Activated CD8-positive, alpha-beta memory T cell treated with anti-CD3 and anti-CD28 coated beads, Interleukin-2, amount 10 ng/mL, durations not matched to agents 7 days and 5 days (primary cell): ENCODE measurements at regions not wholly inside any gene's neighbourhood (a gene's known extent, or its start where the extent isn't known, plus 50 kb on each side); places are given as distances from the start of the nearest gene placed in this dataset.

ENCODE experiments used
- ATAC-seq: fragments of 150-1000 bp; cut with Tn5 transposase; one replicate; pipeline ENCODE4 v1.10.0; 2021; ENCODE audit warnings: moderate library complexity
- CTCF ChIA-PET: fragments of 350-600 bp; sonication (Branson Sonifier 250); formaldehyde crosslinking; loops from one replicate; lab custom pipeline; 2021; ENCODE audit warnings: antibody characterized with exemption; lab: Charles Lee
- DNase-seq: peaks from one replicate; pipeline ENCODE4 v3.0.0-alpha.2; 2020
- H3K27ac Mint-ChIP-seq: one replicate; pipeline ENCODE4 v1.8.0; 2021; ENCODE audit warnings: mild to moderate bottlenecking, mixed read lengths
- H3K27me3 Mint-ChIP-seq: one replicate; pipeline ENCODE4 v1.8.0; 2021; ENCODE audit warnings: mixed read lengths
- H3K36me3 Mint-ChIP-seq: one replicate; pipeline ENCODE4 v1.8.0; 2021; ENCODE audit warnings: mild to moderate bottlenecking, mixed read lengths
- H3K4me1 Mint-ChIP-seq: one replicate; pipeline ENCODE4 v1.8.0; 2021; ENCODE audit warnings: mixed read lengths
- H3K4me3 Mint-ChIP-seq: one replicate; pipeline ENCODE4 v1.8.0; 2021; ENCODE audit warnings: mild to moderate bottlenecking, moderate library complexity, mixed read lengths
- H3K9me3 Mint-ChIP-seq: one replicate; pipeline ENCODE4 v1.8.0; 2022; ENCODE audit warnings: low read depth, mixed read lengths

GRCh38 chr21:35925497-35925896 lies 134.8 kb downstream of the SETD4 start:
- no peaks in the 10 kb centered on the region for H3K9me3 Mint-ChIP-seq
- H3K27me3 Mint-ChIP-seq, result peaks cover 9% of the 10 kb centered on the region
- CTCF ChIA-PET, result interaction anchor here (0.9 kb wide), 1 partner anchor 10 kb away, joined by 3 read pairs; no protein-coding TSS in a partner anchor
- no peak overlapping the region for H3K4me3 Mint-ChIP-seq
- ATAC-seq, result peak; percentile 16
- H3K4me1 Mint-ChIP-seq, result no peaks in the 10 kb centered on the region
- H3K36me3 Mint-ChIP-seq, result no peaks in the 10 kb centered on the region
- H3K27ac Mint-ChIP-seq, result no peak overlapping the region
- no peak for DNase-seq

GRCh38 chr21:35924714-35925301 lies 135.5 kb downstream of the SETD4 start:
- no peak overlapping the region for H3K4me3 Mint-ChIP-seq
- no peaks in the 10 kb centered on the region for H3K9me3 Mint-ChIP-seq
- CTCF ChIA-PET, result interaction anchor here (0.9 kb wide), 1 partner anchor 9 kb away, joined by 3 read pairs; no protein-coding TSS in a partner anchor
- no peaks in the 10 kb centered on the region for H3K36me3 Mint-ChIP-seq
- no peak overlapping the region for H3K27ac Mint-ChIP-seq
- peak; percentile 20 for ATAC-seq
- H3K4me1 Mint-ChIP-seq, result no peaks in the 10 kb centered on the region
- peaks cover 9% of the 10 kb centered on the region for H3K27me3 Mint-ChIP-seq
- no peak for DNase-seq

GRCh38 chr21:35923971-35924370 lies 136.4 kb downstream of the SETD4 start:
- Mint-ChIP-seq H3K27me3 (peaks cover 9% of the 10 kb centered on the region), H3K9me3 (no peaks in the 10 kb centered on the region), H3K36me3 (no peaks in the 10 kb centered on the region), H3K4me1 (no peaks in the 10 kb centered on the region), H3K4me3 (no peak overlapping the region), H3K27ac (no peak overlapping the region)
- CTCF ChIA-PET, result no interaction called here
- DNase-seq (no peak), ATAC-seq (no peak)

GRCh38 chr21:35922618-35923017 lies 137.7 kb downstream of the SETD4 start:
- Mint-ChIP-seq H3K27ac (no peak overlapping the region), H3K4me3 (no peak overlapping the region), H3K36me3 (no peaks in the 10 kb centered on the region), H3K9me3 (no peaks in the 10 kb centered on the region), H3K27me3 (peaks cover 17% of the 10 kb centered on the region), H3K4me1 (no peaks in the 10 kb centered on the region)
- ATAC-seq (no peak), DNase-seq (no peak)
- CTCF ChIA-PET, result no interaction called here

DNA sequence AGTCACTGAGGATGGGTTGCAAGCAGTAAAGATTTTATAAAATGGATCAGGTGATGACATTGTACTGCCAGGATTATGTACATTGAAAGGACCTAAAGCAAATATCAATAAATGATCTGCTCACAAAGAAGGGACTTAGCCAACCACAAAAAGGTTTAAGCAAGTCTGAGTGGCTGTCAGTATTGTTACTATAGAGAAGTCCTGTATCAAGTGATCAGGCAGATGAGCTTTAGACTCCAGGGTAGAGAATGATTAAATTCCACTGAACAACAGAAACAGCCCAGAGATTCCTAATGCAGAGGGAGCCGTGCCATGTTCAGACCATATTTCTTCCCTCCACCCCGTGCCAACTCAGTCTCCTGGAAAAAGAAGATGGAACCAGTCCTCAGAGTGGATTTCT lies 138.9 kb downstream of the SETD4 start:
- H3K9me3 Mint-ChIP-seq, result no peaks in the 10 kb centered on the region
- no peak overlapping the region for H3K4me3 Mint-ChIP-seq
- CTCF ChIA-PET, result no interaction called here
- no peaks in the 10 kb centered on the region for H3K4me1 Mint-ChIP-seq
- H3K27ac Mint-ChIP-seq, result no peak overlapping the region
- ATAC-seq, result no peak
- peaks cover 17% of the 10 kb centered on the region for H3K27me3 Mint-ChIP-seq
- no peaks in the 10 kb centered on the region for H3K36me3 Mint-ChIP-seq
- DNase-seq, result no peak

DNA sequence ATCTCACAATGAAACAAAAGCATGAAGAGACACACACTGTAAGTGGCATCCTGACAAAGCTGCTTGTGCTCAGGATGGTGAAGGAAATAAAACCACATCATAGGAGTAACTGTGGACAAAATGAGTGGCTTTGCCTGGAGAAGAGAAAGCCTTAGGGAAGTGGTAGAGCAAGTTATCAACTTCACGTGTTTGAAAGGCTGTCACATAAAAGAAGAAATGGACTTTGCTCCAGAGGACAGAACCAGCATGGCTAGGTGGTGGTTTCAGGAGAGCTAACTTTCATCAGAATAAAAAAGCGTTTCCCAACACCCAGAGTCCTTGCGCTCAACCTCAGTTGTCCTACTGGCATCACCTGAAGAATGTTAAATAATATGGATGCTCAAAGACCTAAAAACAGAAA lies 139.9 kb downstream of the SETD4 start:
- H3K36me3 Mint-ChIP-seq, result no peaks in the 10 kb centered on the region
- CTCF ChIA-PET, result no interaction called here

GRCh38 chr21:35915030-35915429 lies 145.3 kb downstream of the SETD4 start:
- ATAC-seq, result no peak

More for the DNA sequence above, 139.9 kb downstream of the SETD4 start:
- Mint-ChIP-seq H3K27ac (no peak overlapping the region), H3K4me1 (no peaks in the 10 kb centered on the region), H3K9me3 (peaks cover 4% of the 10 kb centered on the region), H3K27me3 (peaks cover 20% of the 10 kb centered on the region), H3K4me3 (no peak overlapping the region)
- DNase-seq, result no peak
- no peak for ATAC-seq

GRCh38 chr21:35911412-35912191 lies 148.7 kb downstream of the SETD4 start:
- no peak overlapping the region for H3K4me3 Mint-ChIP-seq
- no peaks in the 10 kb centered on the region for H3K36me3 Mint-ChIP-seq
- DNase-seq (no peak), ATAC-seq (no peak)
- CTCF ChIA-PET, result no interaction called here
- H3K9me3 Mint-ChIP-seq, result peaks cover 4% of the 10 kb centered on the region
- H3K27ac Mint-ChIP-seq, result no peak overlapping the region
- no peaks in the 10 kb centered on the region for H3K4me1 Mint-ChIP-seq
- peaks cover 25% of the 10 kb centered on the region for H3K27me3 Mint-ChIP-seq

More at GRCh38 chr21:35915030-35915429, 145.3 kb downstream of the SETD4 start:
- no peaks in the 10 kb centered on the region for H3K4me1 Mint-ChIP-seq
- peaks cover 4% of the 10 kb centered on the region for H3K9me3 Mint-ChIP-seq
- CTCF ChIA-PET, result no interaction called here
- peaks cover 32% of the 10 kb centered on the region for H3K27me3 Mint-ChIP-seq
- H3K4me3 Mint-ChIP-seq, result no peak overlapping the region
- H3K36me3 Mint-ChIP-seq, result no peaks in the 10 kb centered on the region
- DNase-seq, result no peak
- no peak overlapping the region for H3K27ac Mint-ChIP-seq

DNA sequence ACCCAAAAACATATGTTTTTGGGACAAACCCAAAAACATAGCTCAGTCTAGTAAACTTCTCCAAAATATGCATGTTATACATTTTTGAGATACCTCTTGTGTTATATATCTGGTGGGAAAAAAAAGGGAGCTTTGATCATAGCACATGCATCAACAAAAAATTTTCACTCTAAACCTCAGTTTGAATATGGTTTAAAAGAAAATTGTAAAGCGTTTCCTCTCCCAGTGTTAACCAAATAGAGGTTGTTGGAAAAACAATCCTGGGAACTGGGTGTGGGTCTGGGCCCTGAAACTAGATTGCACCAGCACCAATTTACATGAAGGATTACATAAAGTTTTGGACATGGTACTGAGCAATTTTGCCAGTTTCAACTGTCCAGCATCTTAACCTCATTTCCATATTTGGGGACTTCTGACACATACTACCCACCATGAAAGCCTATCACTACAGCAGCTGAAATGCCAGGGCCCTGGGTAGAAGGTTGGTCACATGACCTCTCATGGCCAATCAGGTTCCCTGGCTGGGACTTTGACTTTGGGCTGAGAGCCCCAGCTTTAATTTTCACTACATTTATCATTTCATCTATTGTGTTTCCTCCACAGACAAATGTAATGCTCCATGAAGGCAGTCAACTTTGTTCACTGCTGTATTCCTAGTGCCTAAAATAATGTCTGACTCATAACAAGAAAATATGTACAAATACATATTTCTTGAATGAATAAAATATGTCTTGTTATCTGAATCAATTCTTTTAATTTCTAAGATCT lies 150.7 kb downstream of the SETD4 start:
- no peaks in the 10 kb centered on the region for H3K9me3 Mint-ChIP-seq
- H3K4me1 Mint-ChIP-seq, result no peaks in the 10 kb centered on the region
- DNase-seq (no peak), ATAC-seq (no peak)
- CTCF ChIA-PET, result no interaction called here
- peaks cover 19% of the 10 kb centered on the region for H3K27me3 Mint-ChIP-seq
- H3K36me3 Mint-ChIP-seq, result no peaks in the 10 kb centered on the region
- no peak overlapping the region for H3K4me3 Mint-ChIP-seq
- no peak overlapping the region for H3K27ac Mint-ChIP-seq

DNA sequence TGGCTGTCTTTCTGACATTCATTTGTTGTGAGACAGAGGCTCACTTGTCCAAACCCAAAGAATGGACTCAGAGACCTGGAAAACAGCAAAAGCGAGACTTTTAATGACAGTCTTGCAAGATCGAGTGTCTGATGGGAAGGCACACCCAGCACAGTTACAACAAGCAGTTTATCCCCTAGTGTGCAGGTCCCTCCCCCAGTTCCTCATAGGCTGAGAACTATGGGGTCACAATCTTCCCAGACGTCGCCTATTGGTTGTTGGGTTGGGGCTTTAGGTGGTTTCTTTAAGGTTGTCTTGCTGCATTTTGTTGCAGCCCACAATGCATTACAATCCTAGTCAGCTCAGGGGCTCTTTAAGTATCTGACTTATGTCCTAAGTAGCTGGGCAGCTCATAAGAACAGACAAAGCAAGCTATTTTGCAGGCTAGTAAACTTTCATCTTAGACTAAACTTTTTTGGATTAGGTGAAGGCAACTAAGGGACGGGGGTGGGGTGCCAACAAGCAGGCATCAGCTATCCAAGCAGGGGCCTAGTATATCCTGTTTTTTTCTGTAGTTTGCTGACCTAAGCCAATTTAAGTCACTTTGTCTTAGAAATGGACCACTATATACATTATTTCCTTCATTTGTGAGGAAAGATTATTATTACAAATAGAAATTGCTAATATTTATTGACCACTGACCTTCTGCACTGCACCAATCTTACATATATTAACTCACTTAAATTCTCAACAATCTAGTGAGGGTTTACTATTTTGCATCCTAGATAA lies 151.8 kb downstream of the SETD4 start:
- Mint-ChIP-seq H3K4me1 (no peaks in the 10 kb centered on the region), H3K4me3 (no peak overlapping the region), H3K27me3 (peaks cover 20% of the 10 kb centered on the region), H3K9me3 (no peaks in the 10 kb centered on the region), H3K27ac (no peak overlapping the region), H3K36me3 (no peaks in the 10 kb centered on the region)
- DNase-seq (no peak), ATAC-seq (no peak)
- CTCF ChIA-PET, result no interaction called here

- DNase-seq, result no peak
- Mint-ChIP-seq H3K9me3 (no peaks in the 10 kb centered on the region), H3K4me1 (no peaks in the 10 kb centered on the region), H3K27me3 (peaks cover 12% of the 10 kb centered on the region), H3K27ac (no peak overlapping the region), H3K4me3 (no peak overlapping the region), H3K36me3 (no peaks in the 10 kb centered on the region)
- no peak for ATAC-seq
- CTCF ChIA-PET, result no interaction called here
These were observed 153.7 kb downstream of the SETD4 start for GRCh38 chr21:35906586-35906985.

DNA sequence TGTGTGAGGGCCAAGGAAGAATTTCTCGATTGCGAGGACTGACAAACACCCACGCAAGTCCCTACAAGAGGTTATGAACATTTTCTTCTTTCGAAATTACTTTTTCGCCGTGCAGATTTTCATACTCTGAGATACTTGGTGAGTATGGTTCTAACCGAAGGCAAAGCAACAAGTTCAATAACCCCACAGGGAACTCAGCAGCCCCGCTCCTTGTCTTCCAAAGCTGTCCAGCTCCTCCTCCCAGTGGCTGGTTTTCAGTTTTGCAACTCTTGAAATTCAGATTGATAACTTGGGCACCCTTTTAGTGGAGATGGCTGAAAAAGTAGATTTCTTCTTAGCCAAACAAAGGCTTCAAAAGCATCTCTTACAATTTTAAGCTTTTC lies 154.4 kb downstream of the SETD4 start:
- H3K9me3 Mint-ChIP-seq, result no peaks in the 10 kb centered on the region
- peaks cover 12% of the 10 kb centered on the region for H3K27me3 Mint-ChIP-seq
- H3K4me3 Mint-ChIP-seq, result no peak overlapping the region
- no peak for ATAC-seq
- DNase-seq, result no peak
- CTCF ChIA-PET, result no interaction called here
- no peaks in the 10 kb centered on the region for H3K36me3 Mint-ChIP-seq
- H3K27ac Mint-ChIP-seq, result no peak overlapping the region
- no peaks in the 10 kb centered on the region for H3K4me1 Mint-ChIP-seq
